ENCODE measurements at regions not wholly inside any gene's neighbourhood (a gene's known extent, or its start where the extent isn't known, plus 50 kb on each side); places are given as distances from the start of the nearest gene placed in this dataset.
A peak's percentile ranks its signal among the peaks of the same experiment; 100 is the strongest.
"Not testable (repeated sequence)": the region's sequence is repeated elsewhere in the genome, so short reads cannot be mapped to it uniquely, and the experiment has no call there.

GRCh38 chr16:29081829-29082639, 97.2 kb downstream of the LAT start:
- H3K4me3 Mint-ChIP-seq = peak overlapping the region; percentile 79
- DNase-seq (peak; percentile 31), ATAC-seq (peak; percentile 61)
- H3K27ac Mint-ChIP-seq, H3K27me3 Mint-ChIP-seq, H3K9me3 Mint-ChIP-seq: not testable (repeated sequence)
- H3K36me3 Mint-ChIP-seq (ENCODE audit: low read depth) = peaks cover 11% of the 10 kb centered on the region
- H3K4me1 Mint-ChIP-seq = peaks cover 11% of the 10 kb centered on the region

GRCh38 chr16:29074554-29075402, 89.9 kb downstream of the LAT start:
- DNase-seq (peak; percentile 45), ATAC-seq (peak; percentile 95)
- peak overlapping the region; percentile 93 for H3K27ac Mint-ChIP-seq

GRCh38 chr16:29062235-29062634, 77.4 kb downstream of the LAT start:
- ATAC-seq = not testable (repeated sequence)

More at GRCh38 chr16:29074554-29075402, 89.9 kb downstream of the LAT start:
- Mint-ChIP-seq H3K4me3 (peak overlapping the region; percentile 92), H3K4me1 (peaks cover 32% of the 10 kb centered on the region)
- H3K36me3 Mint-ChIP-seq (ENCODE audit: low read depth); H3K9me3 Mint-ChIP-seq; H3K27me3 Mint-ChIP-seq: not testable (repeated sequence)

GRCh38 chr16:29061467-29061921, 76.6 kb downstream of the LAT start:
- not testable (repeated sequence) for H3K4me3 Mint-ChIP-seq; DNase-seq; ATAC-seq; H3K27ac Mint-ChIP-seq; H3K27me3 Mint-ChIP-seq; H3K4me1 Mint-ChIP-seq; H3K9me3 Mint-ChIP-seq; H3K36me3 Mint-ChIP-seq (ENCODE audit: low read depth)

More at GRCh38 chr16:29062235-29062634, 77.4 kb downstream of the LAT start:
- not testable (repeated sequence) for H3K9me3 Mint-ChIP-seq; H3K4me3 Mint-ChIP-seq; H3K27ac Mint-ChIP-seq; H3K36me3 Mint-ChIP-seq (ENCODE audit: low read depth); H3K4me1 Mint-ChIP-seq; H3K27me3 Mint-ChIP-seq; DNase-seq

GRCh38 chr16:29060022-29060810, 75.4 kb downstream of the LAT start:
- H3K4me3 Mint-ChIP-seq; H3K27me3 Mint-ChIP-seq; H3K27ac Mint-ChIP-seq; DNase-seq; H3K9me3 Mint-ChIP-seq; H3K4me1 Mint-ChIP-seq; ATAC-seq; H3K36me3 Mint-ChIP-seq (ENCODE audit: low read depth): not testable (repeated sequence)

- not testable (repeated sequence) for DNase-seq; H3K4me3 Mint-ChIP-seq; ATAC-seq; H3K27ac Mint-ChIP-seq; H3K9me3 Mint-ChIP-seq; H3K36me3 Mint-ChIP-seq (ENCODE audit: low read depth); H3K27me3 Mint-ChIP-seq; H3K4me1 Mint-ChIP-seq
Measured at GRCh38 chr16:29059575-29059974, 74.7 kb downstream of the LAT start.
